Mucosa of descending colon (tissue), 3 donors: ENCODE measurements at regions not wholly inside any gene's neighbourhood (a gene's known extent, or its start where the extent isn't known, plus 50 kb on each side); places are given as distances from the start of the nearest gene placed in this dataset.
"Not testable (repeated sequence)": the region's sequence is repeated elsewhere in the genome, so short reads cannot be mapped to it uniquely, and the experiment has no call there.

Experiments
- ATAC-seq: fragments of 200-7000 bp; cut with Tn5 transposase; one replicate; pipeline ENCODE4 v1.9.1; 2020; ENCODE audit warnings: mild to moderate bottlenecking, moderate library complexity
- DNase-seq, 3 donors: peaks; one replicate each; pipeline ENCODE4 v3.0.0-alpha.2; 2020
- H3K36me3 ChIP-seq: fragments of 200-600 bp; one replicate; pipeline ENCODE4 v1.8.0; 2021; ENCODE audit warnings: low read depth, mild to moderate bottlenecking
- H3K4me1 ChIP-seq: fragments of 200-600 bp; one replicate; pipeline ENCODE4 v1.8.0; 2021; ENCODE audit warnings: low read depth, mild to moderate bottlenecking
- H3K4me3 ChIP-seq: fragments of 200-600 bp; one replicate; pipeline ENCODE4 v1.8.0; 2021; ENCODE audit warnings: mild to moderate bottlenecking
- H3K9me3 ChIP-seq: fragments of 200-600 bp; one replicate; pipeline ENCODE4 v1.8.0; 2021; ENCODE audit warnings: mild to moderate bottlenecking
- intact Hi-C, 2 donors: fragments of 100-400 bp; cut with DNase I in 1 of 2; cut with micrococcal nuclease in 1 of 2; formaldehyde crosslinking; loops; one replicate each; pipeline versions ENCODE4 v1.11.0 to v1.11.1; 2022; cut with DNase I, micrococcal nuclease
- TF ChIP-seq, protein P1 (sequence below): fragments of 200-600 bp; IDR thresholded peaks from one replicate; pipeline ENCODE4 v1.8.0; 2022; ENCODE audit warnings: antibody characterized with exemption, mild to moderate bottlenecking
- donor health status: DM: no; HTN: no; CAD: no; lungs with moderate emphysema.
- donor health status: DM: no; HTN: no; CAD: no.
- donor health status: DM: no; HTN: yes; CAD: no.

DNA sequence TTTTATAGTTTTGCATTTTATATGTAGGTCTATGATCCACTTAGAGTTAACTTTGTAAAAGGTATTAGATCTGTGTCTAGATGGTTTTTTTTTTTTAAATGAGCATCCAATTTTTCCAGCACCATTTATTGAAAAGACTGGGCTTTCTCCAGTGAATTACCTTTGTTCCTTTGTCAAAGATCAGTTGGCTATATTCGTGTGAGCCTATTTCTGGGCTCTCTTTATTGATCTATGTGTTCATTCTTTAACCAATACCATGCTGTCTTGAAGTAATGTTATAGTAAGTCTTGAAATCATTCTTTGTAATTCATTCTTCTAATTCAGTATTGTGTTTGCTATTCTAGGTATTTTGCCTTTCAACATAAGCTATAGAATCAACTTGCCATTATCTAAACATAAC lies 165.4 kb upstream of the ARPP21 start:
- Histone ChIP-seq H3K9me3 (no peaks in the 10 kb centered on the region), H3K4me3 (no peak overlapping the region), H3K36me3 (no peaks in the 10 kb centered on the region), H3K4me1 (no peaks in the 10 kb centered on the region)
- intact Hi-C loops = no loop called here
- no peak for DNase-seq
- ATAC-seq = no peak
- TF ChIP-seq, protein P1, sequence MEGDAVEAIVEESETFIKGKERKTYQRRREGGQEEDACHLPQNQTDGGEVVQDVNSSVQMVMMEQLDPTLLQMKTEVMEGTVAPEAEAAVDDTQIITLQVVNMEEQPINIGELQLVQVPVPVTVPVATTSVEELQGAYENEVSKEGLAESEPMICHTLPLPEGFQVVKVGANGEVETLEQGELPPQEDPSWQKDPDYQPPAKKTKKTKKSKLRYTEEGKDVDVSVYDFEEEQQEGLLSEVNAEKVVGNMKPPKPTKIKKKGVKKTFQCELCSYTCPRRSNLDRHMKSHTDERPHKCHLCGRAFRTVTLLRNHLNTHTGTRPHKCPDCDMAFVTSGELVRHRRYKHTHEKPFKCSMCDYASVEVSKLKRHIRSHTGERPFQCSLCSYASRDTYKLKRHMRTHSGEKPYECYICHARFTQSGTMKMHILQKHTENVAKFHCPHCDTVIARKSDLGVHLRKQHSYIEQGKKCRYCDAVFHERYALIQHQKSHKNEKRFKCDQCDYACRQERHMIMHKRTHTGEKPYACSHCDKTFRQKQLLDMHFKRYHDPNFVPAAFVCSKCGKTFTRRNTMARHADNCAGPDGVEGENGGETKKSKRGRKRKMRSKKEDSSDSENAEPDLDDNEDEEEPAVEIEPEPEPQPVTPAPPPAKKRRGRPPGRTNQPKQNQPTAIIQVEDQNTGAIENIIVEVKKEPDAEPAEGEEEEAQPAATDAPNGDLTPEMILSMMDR = no peak

DNA sequence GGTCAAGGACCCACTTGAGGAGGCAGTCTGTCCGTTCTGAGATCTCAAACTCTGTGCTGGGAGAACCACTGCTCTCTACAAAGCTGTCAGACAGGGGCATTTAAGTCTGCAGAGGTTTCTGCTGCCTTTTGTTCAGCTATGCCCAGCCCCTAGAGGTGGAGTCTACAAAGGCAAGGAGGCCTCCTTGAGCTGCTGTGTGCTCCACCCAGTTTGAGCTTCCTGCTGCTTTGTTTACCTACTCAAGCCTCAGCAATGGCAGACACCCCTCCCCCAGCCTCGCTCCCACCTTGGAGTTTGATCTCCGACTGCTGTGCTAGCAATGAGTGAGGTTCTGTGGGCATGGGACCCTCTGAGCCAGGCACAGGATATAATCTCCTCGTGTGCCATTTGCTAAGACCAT lies 156.8 kb upstream of the ARPP21 start:
- intact Hi-C loops, DNase-seq: not testable (repeated sequence)

DNA sequence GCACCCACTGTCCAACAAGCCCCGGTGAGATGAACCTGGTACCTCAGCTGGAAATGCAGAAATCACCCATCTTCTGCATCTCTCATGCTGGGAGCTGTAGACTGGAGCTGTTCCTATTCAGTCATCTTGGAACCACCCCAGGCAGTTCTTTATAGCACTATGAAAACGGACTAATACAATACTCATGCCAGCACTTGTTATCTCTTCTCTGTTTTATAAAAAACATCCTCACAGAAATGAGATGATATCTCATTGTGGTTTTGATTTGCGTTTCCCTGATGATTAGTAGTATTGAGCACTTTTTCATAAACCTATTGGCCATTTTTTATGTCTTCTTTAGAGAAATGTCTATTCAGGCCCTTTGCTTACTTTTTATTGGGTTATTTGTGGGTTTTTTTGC lies 156.2 kb upstream of the ARPP21 start:
- intact Hi-C loops = no loop called here
- ATAC-seq = no peak
- TF ChIP-seq, protein P1 = no peak

More for the DNA sequence above, 156.8 kb upstream of the ARPP21 start:
- H3K4me3 ChIP-seq, H3K36me3 ChIP-seq, ATAC-seq, H3K9me3 ChIP-seq, H3K4me1 ChIP-seq: not testable (repeated sequence)

DNA sequence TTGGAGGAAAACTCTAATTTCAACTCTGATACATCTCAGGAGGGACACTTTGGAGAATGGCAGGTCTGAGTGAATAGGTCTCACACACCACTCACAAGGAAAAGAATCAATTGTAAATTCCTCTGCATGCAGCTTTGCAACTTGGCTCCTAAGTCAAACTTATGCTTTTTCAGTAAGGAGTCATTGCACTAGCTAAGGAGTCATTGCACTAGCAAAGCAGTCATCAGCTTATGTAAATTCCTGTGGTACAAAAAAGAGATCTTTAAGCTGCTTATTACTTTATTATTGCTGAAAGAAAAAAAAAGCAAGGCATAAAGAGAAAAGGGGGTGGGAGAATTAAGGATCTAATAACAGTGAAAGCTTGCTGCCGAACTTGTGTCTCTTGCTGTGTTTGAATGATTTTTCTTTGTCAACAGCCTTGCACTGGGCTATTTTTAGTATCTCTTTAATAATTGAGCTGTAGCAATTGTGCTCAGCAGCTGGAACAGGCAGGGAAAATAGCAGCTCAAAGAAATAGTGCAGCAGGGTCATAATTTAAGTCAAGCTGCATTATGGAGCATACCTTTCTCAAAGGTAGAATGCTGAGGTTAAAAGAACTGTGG lies 154.3 kb upstream of the ARPP21 start:
- H3K4me3 ChIP-seq = no peak overlapping the region
- H3K4me1 ChIP-seq = no peaks in the 10 kb centered on the region
- intact Hi-C loops = no loop called here
- TF ChIP-seq, protein P1 = no peak
- no peak for DNase-seq
- no peaks in the 10 kb centered on the region for H3K9me3 ChIP-seq
- ATAC-seq = no peak
- no peaks in the 10 kb centered on the region for H3K36me3 ChIP-seq

More for the DNA sequence above, 156.2 kb upstream of the ARPP21 start:
- DNase-seq = no peak
- Histone ChIP-seq H3K36me3 (no peaks in the 10 kb centered on the region), H3K4me3 (no peak overlapping the region), H3K4me1 (no peaks in the 10 kb centered on the region), H3K9me3 (no peaks in the 10 kb centered on the region)

DNA sequence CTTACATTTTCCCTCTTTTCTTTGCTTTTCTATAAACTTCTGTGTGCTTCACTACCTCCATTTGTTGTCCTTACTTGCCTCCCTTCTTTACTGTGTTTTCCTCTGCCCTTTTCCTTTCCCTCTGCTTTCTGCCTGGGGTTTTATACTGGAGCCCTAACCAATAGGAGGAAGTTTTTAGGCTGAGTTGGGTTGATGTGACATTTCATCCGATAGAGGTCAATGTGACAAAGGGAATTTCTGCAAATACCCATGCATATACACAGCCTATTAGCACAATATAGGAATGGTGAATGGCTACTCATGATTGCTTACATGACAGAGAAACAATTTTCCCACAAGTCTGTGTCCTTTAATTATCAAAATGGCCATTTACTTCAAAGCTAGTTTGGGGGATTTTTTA lies 153.0 kb upstream of the ARPP21 start:
- no peak for ATAC-seq
- intact Hi-C loops = no loop called here
- TF ChIP-seq, protein P1 = no peak
- Histone ChIP-seq H3K36me3 (no peaks in the 10 kb centered on the region), H3K4me1 (no peaks in the 10 kb centered on the region), H3K4me3 (no peak overlapping the region), H3K9me3 (no peaks in the 10 kb centered on the region)
- no peak for DNase-seq

DNA sequence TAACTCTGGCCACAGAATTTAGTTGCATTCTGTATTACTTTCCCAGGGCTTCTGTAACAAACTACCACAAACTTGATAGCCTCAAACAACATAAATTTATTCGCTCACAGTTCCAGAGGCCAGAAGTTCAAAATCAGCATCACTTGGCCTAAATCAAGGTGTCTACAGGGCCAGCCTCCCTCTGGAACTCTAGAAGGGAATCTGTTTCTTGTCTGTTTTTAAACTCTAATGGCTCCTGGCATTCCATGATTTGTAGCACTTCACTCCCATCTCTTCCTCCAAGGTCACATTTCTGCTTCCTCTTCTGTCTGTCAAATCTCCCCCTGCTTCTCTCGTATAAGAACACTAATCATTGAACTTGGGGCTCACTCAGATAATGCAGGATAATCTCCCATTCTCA lies 151.9 kb upstream of the ARPP21 start:
- TF ChIP-seq, protein P1 = no peak
- Histone ChIP-seq H3K36me3 (no peaks in the 10 kb centered on the region), H3K4me3 (no peak overlapping the region), H3K9me3 (no peaks in the 10 kb centered on the region), H3K4me1 (no peaks in the 10 kb centered on the region)
- DNase-seq = no peak
- intact Hi-C loops = no loop called here
- ATAC-seq = no peak
